ENCODE measurements at regions not wholly inside any gene's neighbourhood (a gene's known extent, or its start where the extent isn't known, plus 50 kb on each side); places are given as distances from the start of the nearest gene placed in this dataset.

DNA sequence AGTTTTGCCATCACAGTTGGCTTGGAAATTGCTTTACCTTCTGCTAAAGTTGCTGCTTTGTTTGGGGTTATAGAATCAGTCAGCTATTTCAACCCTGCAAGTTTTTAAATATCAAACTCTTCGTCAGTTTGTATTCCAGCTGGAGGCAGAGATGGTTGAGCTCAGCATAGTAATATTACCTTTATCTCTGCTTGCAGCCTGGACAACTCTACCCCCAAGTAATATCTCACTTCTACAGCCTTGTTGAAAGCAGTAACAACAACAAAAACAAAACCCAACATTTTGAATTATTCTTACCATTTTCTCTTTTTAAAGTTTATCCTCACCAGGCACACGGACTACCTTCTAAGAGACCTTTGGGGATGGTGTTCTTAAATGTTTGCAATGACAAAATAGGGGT is 239.1 kb upstream of the PHF14 start:
- TF ChIP-seq, protein P1, sequence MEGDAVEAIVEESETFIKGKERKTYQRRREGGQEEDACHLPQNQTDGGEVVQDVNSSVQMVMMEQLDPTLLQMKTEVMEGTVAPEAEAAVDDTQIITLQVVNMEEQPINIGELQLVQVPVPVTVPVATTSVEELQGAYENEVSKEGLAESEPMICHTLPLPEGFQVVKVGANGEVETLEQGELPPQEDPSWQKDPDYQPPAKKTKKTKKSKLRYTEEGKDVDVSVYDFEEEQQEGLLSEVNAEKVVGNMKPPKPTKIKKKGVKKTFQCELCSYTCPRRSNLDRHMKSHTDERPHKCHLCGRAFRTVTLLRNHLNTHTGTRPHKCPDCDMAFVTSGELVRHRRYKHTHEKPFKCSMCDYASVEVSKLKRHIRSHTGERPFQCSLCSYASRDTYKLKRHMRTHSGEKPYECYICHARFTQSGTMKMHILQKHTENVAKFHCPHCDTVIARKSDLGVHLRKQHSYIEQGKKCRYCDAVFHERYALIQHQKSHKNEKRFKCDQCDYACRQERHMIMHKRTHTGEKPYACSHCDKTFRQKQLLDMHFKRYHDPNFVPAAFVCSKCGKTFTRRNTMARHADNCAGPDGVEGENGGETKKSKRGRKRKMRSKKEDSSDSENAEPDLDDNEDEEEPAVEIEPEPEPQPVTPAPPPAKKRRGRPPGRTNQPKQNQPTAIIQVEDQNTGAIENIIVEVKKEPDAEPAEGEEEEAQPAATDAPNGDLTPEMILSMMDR (IDR thresholded peaks at IDR 0.05): no peak
- TF ChIP-seq EP300 (IDR thresholded peaks at IDR 0.05): no peak

Data from sigmoid colon (tissue), 4 donors.